GM19468 (cell line): ENCODE measurements at regions not wholly inside any gene's neighbourhood (a gene's known extent, or its start where the extent isn't known, plus 50 kb on each side); places are given as distances from the start of the nearest gene placed in this dataset.

Experiments used
- ATAC-seq: cut with Tn5 transposase; IDR thresholded peaks from one replicate; pipeline ENCODE4 v1.9.1; 2021; ENCODE audit warnings: mild to moderate bottlenecking, moderate library complexity, moderate number of reproducible peaks; ENCODE audit not compliant: unreplicated experiment; ENCODE audit errors: extremely low read depth

DNA sequence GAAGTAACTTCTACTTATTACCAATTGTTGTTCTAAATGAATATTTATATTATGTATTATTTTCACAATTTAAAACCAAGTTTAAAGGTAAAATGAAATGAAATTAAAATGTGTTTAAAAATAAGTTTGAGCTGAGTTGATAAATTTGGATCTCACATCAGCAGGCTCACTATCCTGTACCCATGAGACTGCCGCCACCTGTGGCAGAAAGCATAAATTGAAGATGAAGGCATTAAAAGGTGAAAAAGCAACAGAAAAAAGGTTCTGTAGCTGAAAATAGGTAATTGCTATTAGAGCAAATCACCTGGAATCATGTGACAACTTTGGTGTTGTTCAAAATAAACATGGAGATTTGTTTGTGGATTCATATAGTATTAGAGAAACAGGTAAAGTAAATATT, 133.0 kb upstream of the CADM2 start:
- no peak for ATAC-seq

DNA sequence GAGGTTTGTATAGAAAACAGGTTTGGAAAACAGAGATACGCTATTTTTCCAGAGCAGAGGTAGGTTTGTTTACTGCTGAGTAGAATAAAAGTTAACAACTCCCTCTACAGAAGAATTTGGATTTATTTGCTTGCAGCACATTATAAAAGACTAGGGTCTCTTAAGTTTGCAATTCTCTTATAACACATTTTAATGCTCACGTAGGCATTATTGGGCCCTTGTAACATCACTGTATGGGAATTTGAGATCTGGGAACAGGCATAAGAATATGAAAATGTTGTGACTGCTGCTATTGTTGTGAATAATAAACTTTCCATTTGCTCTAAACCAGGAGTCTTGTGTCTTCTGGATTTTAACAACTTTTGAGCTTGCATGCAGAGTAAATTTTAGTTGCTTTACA, 128.3 kb upstream of the CADM2 start:
- no peak for ATAC-seq

DNA sequence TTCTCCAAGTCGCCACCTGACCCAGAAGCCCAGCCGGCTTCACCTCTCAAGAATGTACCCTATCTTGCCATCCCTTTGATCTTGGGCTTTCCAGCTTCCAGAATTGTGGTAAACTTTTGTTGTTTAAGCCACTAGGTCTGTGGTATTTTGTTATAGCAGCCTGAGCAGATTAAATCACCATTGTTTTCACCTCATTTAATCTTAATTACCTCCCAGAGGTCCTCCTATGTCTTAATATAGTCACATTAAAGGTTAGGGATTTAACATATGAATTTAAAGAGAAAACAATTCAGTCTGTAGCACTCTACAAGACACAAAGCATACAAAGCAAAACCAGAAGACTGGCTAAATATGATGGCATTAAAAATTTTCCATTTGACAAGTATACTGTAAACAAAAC, 123.4 kb upstream of the CADM2 start:
- ATAC-seq, result no peak

DNA sequence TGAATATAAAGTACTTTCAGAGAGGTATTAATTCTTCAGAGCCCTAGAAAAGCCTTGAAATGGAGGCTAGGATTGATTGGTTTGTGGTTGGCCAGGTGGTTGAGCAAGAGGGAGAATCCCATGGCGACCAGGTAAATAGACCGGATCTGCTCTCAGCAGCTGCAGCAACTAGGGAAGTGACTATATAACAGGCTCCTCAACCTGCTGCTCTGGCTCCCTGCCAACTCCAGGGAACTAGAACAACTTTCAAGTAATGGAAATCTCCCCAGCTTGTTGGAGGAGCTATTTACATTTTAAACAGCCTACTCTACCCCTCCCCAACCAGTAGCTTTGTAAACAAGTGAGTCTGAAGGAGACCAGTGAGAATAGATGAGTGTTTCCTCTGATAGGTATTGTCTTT, 121.8 kb upstream of the CADM2 start:
- no peak for ATAC-seq

DNA sequence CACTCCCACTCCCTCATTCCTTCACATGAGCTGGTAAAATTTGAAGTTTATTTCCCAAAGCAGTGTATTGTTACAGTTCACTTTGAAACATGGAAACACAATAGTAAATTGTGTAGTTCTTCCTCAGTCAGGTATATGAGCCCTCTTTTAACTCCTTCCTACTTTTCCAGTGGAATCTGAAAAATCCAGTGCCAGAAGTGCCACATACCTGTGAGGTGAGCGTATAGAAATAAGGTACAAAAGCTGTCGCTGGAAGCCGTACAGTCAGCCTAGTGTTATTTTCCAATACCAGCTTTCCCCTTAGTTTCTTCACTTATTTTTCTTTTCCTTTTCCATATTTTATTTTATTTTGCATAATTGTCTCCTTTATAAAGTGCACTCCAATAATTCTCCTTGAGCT, 81.7 kb upstream of the CADM2 start:
- ATAC-seq, result no peak

DNA sequence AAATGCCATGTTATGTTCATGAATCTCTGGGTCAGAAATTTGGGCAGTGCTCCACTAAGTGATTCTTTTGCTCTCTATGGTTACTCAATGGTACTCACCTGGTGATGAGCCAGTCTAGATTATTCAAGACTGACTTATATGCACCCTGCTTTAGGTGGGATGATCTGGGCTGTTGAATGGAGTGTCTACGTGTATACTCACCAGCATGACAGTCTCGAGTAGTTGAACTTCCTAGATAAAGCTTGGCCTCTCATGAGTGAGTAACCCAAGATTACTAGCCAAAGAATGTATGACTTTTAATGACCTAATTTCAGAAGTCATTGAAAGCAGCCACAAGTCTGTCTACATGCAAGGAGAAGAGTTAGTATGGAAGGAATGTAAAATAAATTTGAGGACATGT, 77.5 kb upstream of the CADM2 start:
- no peak for ATAC-seq

DNA sequence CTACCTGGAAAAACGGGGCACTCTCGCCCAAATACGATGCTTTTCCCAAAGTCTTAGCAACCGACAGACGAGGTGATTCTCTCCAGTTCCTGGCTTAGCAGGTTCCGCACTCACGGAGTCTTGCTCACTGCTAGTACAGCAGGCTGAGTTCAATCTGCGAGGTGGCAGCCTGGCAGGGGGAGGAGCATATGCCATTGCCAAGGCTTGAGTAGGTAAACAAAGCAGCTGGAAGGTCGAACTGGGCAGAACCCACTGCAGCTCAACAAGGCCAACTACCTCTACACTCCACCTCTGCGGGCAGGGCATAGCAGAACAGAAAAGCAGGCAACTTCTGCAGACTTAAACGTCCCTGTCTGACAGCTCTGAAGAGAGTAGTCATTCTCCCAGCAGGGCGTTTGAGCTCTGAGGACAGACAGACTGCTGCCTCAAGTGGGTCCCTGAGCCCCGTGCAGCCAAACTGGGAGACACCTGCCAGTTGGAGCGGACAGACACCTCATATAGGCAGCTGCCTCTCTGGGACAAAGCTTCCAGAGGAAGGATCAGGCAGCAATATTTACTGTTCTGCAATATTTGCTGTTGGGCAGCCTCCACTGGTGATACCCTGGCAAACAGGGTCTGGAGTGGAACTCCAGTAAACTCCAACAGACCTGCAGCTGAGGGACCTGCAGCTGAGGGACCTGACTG, 73.4 kb upstream of the CADM2 start:
- no peak for ATAC-seq

DNA sequence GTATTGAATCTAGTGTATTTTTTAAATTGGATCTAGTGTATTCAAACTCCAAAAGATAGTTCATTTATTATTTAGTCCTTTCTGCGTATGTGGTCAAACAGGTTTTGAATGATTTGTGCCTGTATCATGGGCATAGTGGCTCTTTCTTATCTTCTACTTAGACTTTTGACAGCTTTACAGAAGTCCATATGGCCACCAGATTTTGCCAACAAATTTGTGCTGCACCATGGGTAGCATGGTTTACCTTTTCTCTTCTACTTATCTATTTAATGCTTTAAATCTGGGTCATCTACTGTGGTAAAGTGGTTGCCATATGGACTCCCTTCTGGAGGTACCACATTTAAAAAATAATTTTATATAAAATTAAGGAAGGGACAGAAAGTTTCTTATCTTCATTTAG, 66.9 kb upstream of the CADM2 start:
- ATAC-seq, result no peak

DNA sequence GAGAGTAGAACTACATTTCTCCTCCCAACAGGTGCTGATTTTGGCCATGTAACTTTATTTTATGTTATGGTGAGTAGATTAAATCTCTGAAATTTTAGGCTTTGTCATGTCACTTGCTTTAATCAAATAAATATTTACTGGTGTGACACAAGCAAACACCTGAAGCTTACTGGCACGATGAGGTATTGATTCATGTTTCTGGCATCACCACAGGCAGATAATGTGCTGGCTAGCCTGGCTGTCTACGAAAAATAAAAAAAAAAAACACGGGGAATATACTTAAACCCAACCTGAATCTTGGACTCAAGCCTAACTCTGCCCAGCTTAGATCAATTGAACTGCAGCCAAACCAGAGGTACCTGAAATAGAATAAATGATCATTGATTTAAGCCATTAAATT, 65.6 kb upstream of the CADM2 start:
- ATAC-seq, result no peak

DNA sequence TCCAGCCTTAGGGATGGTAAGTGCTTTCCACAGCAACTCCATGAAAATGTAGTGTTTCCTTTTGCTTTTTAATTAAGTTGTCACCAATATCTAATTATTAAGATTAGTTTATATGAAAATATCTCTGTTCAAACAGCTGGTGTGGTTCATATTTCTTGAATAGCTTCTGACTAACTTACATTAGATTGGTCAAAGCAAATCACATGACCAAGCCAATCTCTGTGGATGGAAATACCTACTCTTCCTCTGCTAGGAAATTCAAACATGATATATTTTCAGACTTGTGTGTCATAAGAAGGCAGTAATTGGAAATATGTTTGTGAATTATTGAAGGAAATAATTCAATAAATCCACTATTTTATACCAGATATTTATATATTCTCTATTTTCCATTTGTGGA, 54.6 kb upstream of the CADM2 start:
- ATAC-seq, result no peak

DNA sequence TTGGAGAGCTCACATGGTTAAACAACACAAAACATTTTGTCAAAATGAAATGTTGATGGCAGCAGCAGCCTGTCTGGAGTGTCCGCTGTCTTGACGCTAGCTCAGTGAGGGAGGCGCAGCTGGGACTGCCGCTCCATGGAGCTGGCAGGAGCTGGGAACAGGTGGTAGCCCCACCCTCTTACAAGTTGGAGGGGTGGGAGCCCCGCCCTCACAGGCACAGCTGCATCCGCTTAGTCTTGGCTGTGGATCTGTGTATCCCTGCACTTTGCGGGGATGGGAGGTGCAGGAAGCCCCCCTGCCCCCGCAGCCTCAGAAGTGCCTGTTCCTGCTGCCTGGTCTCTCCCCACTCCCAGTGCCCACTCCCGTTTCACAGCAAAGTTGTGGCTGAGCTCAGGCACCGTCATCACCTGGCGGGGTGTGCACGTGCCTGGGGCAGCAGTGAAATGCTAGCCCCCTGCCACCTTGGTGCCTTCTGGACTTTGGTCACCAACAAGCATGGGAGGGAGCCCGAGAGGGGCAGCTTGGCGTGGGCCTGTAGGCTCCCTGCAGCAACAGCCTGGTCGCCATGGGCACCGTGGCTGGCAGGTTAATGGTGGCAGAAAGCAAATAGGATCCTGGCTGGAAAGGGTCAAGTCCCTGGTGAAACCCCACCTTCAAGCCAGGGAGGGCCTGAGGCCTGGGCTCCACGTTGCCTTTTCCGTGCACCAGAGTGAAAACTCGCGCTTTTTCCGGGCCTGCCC, 53.8 kb upstream of the CADM2 start:
- no peak for ATAC-seq

DNA sequence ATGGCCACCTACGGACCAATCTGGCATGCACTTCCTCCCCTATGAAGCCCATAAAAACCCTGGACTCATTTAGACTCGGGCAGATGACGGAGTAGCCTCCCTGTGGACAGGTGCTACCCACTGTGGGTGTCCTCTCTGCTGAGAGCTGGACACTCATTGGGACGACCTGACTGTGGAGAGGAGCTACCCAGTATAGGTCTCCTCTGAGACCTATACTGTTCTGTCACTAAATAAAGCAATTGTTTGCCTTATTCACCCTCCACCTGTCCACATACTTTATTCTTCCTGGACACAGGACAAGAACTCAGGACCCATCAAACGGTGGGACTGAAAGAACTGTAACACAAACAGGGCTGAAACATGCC, 53.3 kb upstream of the CADM2 start:
- no peak for ATAC-seq

DNA sequence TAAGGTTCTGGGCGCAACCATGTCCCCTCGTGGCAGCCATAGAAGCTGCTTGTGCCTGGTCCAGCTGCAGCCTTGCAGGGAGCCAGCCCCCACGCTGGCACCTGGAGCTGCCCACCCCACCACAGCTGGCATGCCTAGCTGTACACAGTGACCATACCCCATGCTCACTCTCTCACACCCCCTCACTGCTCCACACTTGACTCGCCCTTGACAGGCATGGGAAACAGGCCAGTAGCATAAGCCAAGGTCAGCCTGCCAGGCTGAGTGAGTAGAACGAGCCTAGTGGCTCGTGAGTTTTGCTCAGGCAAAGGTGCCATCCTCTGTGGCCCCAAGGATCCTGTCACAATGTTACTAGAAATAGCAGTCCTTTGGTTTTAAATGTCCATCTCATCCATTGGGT, 52.7 kb upstream of the CADM2 start:
- ATAC-seq, result no peak
